ENCODE measurements at regions not wholly inside any gene's neighbourhood (a gene's known extent, or its start where the extent isn't known, plus 50 kb on each side); places are given as distances from the start of the nearest gene placed in this dataset.

DNA sequence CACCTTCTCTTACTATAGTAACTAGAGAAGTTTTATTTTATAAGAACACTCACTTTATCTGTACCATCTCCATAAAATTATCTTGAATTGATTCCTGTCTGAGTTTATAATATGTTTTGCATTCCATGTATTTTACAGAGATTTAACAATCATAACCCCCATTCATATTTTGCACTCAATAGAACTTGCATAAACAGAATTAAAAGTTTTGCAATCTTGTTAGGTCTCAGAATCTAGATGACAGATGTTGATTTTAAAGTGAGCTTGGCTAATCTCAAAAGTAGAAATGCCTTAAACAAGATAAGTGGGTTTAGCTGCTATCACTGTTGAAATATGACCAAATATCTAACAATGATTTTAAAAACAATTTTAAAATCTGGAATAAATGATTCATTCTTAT lies 107.9 kb upstream of the EPHA6 start:
- TF ChIP-seq EP300 (IDR thresholded peaks at IDR 0.05), result no peak
- TF ChIP-seq CTCF (IDR thresholded peaks at IDR 0.05), result no peak
- TF ChIP-seq POLR2AphosphoS5 (IDR thresholded peaks at IDR 0.05), result no peak

Measured in upper lobe of left lung (tissue), 4 donors.